GM23248 (cell line): ENCODE measurements at regions not wholly inside any gene's neighbourhood (a gene's known extent, or its start where the extent isn't known, plus 50 kb on each side); places are given as distances from the start of the nearest gene placed in this dataset.

ENCODE experiments used
- EZH2 ChIP-seq: fragments of 200-600 bp; sonication (generic); IDR thresholded peaks from 2 replicates; pipeline ENCODE4 v1.6.1; 2018; ENCODE audit warnings: antibody characterized with exemption, mild to moderate bottlenecking; ENCODE audit not compliant: insufficient read depth, poor library complexity, severe bottlenecking
- EZH2phosphoT487 ChIP-seq: fragments of 200-600 bp; sonication (generic); IDR thresholded peaks from 2 replicates; pipeline ENCODE4 v1.6.1; 2018; ENCODE audit warnings: antibody characterized with exemption, moderate library complexity, mild to moderate bottlenecking, low read depth; ENCODE audit not compliant: insufficient read depth

DNA sequence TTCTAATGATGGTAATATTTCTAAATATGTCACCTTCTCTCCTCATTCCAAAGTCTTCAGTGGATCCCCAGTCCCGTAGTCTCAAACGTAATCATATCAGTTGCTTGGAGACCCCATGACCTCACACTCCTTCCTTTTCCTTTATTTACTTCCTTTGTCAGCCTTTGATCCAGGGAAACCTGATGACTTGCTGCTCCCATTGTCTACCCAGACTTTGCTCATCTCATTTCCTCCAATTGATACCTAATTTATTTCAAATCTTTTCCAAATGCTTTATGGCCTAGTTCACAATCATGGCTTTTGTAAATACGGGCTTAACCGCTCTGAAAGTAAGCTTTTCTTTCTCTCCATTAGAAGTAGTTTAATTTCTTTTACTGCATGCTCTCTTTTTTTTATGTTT lies 402.4 kb upstream of the CYRIA start:
- TF ChIP-seq EZH2 (no peak), EZH2phosphoT487 (no peak)
